GM19438 (cell line): ENCODE measurements at regions not wholly inside any gene's neighbourhood (a gene's known extent, or its start where the extent isn't known, plus 50 kb on each side); places are given as distances from the start of the nearest gene placed in this dataset.
"Not testable (repeated sequence)": the region's sequence is repeated elsewhere in the genome, so short reads cannot be mapped to it uniquely, and the experiment has no call there.

Experiments
- ATAC-seq: cut with Tn5 transposase; IDR thresholded peaks from one replicate; pipeline ENCODE4 v1.9.1; 2021; ENCODE audit warnings: low read depth; ENCODE audit not compliant: unreplicated experiment

- not testable (repeated sequence) for ATAC-seq
These were observed 109.6 kb upstream of the POMZP3 start for GRCh38 chr7:76736724-76737123.

- not testable (repeated sequence) for ATAC-seq
These were observed 109.0 kb upstream of the POMZP3 start for GRCh38 chr7:76736091-76736490.

GRCh38 chr7:76735668-76736067 is 108.6 kb upstream of the POMZP3 start:
- ATAC-seq = not testable (repeated sequence)

- not testable (repeated sequence) for ATAC-seq
These were observed 101.5 kb upstream of the POMZP3 start for GRCh38 chr7:76728571-76728974.

GRCh38 chr7:76723928-76724327 is 96.8 kb upstream of the POMZP3 start:
- ATAC-seq = not testable (repeated sequence)

GRCh38 chr7:76716551-76716950 is 89.5 kb upstream of the POMZP3 start:
- not testable (repeated sequence) for ATAC-seq

GRCh38 chr7:76712926-76713325 is 85.8 kb upstream of the POMZP3 start:
- not testable (repeated sequence) for ATAC-seq

- not testable (repeated sequence) for ATAC-seq
These were observed 84.6 kb upstream of the POMZP3 start for GRCh38 chr7:76711648-76712047.

GRCh38 chr7:76709703-76710102 is 82.6 kb upstream of the POMZP3 start:
- ATAC-seq = not testable (repeated sequence)

- not testable (repeated sequence) for ATAC-seq
These were observed 81.4 kb upstream of the POMZP3 start for GRCh38 chr7:76708446-76708845.

- ATAC-seq = not testable (repeated sequence)
These were observed 76.7 kb upstream of the POMZP3 start for GRCh38 chr7:76703815-76704214.

GRCh38 chr7:76686277-76686676 is 59.2 kb upstream of the POMZP3 start:
- not testable (repeated sequence) for ATAC-seq

GRCh38 chr7:76684737-76685136 is 57.7 kb upstream of the POMZP3 start:
- not testable (repeated sequence) for ATAC-seq

GRCh38 chr7:76683631-76684030 is 56.6 kb upstream of the POMZP3 start:
- not testable (repeated sequence) for ATAC-seq

- ATAC-seq = not testable (repeated sequence)
These were observed 54.7 kb upstream of the POMZP3 start for GRCh38 chr7:76681810-76682209.

- ATAC-seq = not testable (repeated sequence)
These were observed 52.1 kb upstream of the POMZP3 start for GRCh38 chr7:76679174-76679573.

GRCh38 chr7:76678500-76678899 is 51.4 kb upstream of the POMZP3 start:
- not testable (repeated sequence) for ATAC-seq

GRCh38 chr7:76676890-76677289 is 49.8 kb upstream of the POMZP3 start:
- ATAC-seq = not testable (repeated sequence)
